Stimulated activated CD4-positive, alpha-beta T cell treated with anti-CD3 and anti-CD28 coated beads, TNF-alpha, amount 100 ng/mL, for 4 hours (primary cell): ENCODE measurements at regions not wholly inside any gene's neighbourhood (a gene's known extent, or its start where the extent isn't known, plus 50 kb on each side); places are given as distances from the start of the nearest gene placed in this dataset.
"Not testable (repeated sequence)": the region's sequence is repeated elsewhere in the genome, so short reads cannot be mapped to it uniquely, and the experiment has no call there.

Experiments used
- DNase-seq, 3 experiments: peaks; one replicate each; pipeline ENCODE4 v3.0.0-alpha.2; 2020; ENCODE audit warnings: low read depth in 3 of 3

- DNase-seq, result no peak
Observed at GRCh38 chr1:244297087-244297486, 154.6 kb downstream of the ADSS2 start.

GRCh38 chr1:244297616-244298015 lies 154.1 kb downstream of the ADSS2 start:
- no peak for DNase-seq

DNA sequence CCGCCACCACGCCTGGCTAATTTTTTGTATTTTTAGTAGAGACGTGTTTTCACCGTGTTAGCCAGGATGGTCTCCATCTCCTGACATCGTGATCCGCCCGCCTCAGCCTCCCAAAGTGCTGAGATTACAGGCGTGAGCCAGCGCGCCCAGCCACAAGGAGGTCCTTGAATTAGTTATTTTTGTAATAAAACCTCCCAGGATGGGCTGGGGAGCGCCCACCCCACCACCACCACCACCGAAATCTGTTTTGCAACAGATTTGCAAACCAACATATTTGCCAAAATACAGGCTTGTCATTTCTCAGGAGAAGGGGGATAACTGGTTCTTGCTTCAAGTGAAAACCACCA lies 151.7 kb downstream of the ADSS2 start:
- DNase-seq, result not testable (repeated sequence)

- no peak for DNase-seq
Observed at GRCh38 chr1:244301595-244302130, 150.0 kb downstream of the ADSS2 start.

GRCh38 chr1:244302876-244303609 lies 148.7 kb downstream of the ADSS2 start:
- no peak for DNase-seq

GRCh38 chr1:244303610-244303969 lies 148.1 kb downstream of the ADSS2 start:
- no peak for DNase-seq

DNA sequence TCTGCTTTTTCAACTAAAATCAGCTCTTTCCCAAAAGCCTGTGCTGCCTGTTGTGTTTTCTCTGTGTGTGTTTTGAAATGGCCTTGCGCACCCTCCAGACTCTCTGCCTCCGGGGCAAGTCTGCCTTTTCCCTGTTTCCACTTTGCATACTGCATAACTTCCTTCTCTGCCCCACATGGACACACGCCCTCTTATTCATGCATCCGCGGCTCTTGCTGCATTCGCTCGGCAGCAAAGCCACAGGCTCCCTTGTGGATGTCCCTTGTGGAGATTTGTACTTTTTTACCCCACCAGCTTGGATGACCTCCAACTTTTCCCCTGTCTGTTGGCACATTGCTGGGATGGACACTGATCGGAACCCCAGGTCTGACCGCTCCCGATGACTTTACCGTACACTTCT lies 147.6 kb downstream of the ADSS2 start:
- no peak for DNase-seq

DNA sequence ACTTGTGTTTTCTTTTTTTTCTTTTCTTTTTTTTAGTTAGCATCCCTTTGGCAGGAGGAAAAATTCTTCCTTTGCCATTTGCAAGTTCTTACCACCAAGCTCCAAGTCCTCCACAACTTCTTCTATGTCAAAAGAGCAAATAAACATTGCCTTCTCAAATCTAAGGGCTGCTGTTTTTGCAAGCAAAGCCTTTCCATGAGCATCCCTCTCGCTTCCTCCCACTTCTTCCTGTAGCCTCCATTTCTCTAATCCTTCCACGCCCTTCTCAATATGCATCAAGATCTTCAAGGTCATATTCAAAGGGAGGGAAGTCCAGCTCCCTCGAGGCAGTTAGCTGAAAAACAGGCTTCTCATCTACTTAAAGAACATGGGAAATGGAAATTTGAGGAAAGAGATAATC lies 147.1 kb downstream of the ADSS2 start:
- DNase-seq, result no peak

- no peak for DNase-seq
Observed at GRCh38 chr1:244305776-244306341, 145.8 kb downstream of the ADSS2 start.

DNA sequence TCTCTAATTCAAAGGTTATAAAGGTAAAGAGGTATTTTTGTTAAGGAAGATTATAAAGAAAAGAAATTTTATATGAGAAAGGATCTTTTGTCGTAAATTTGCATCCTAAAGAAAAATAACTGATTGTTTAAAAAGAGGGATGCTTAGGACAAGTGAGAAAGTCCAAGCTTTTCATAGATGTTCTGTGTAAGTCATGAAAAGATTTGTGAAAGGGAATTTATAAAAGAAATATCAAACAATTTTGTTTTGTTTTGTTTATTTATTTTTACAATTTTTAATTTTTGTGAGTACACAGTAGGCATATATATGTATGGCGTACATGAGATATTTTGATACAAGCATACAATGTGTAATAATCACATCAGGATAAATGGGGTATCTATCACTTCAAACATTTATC lies 145.2 kb downstream of the ADSS2 start:
- DNase-seq, result no peak

- DNase-seq, result not testable (repeated sequence)
Observed at GRCh38 chr1:244309191-244309590, 142.5 kb downstream of the ADSS2 start.

GRCh38 chr1:244311784-244312532 lies 139.8 kb downstream of the ADSS2 start:
- no peak for DNase-seq

DNA sequence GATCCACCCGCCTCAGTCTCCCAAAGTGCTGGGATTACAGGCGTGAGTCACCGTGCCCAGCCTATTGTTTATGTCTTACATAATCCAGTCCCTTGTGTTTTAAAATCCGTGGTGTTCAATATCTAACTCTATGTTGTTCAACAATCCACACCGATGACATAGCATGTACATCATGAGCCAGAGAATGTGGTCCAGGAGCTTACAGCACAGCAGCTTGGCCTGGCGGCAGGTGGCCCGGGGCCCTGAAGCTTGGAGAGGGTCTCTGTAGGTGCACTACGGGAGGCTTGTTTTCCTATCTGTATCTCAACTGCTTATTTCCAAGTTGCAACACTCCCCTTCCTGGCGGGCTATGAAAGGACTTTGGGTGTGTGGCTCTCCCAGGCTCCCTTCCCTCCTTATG lies 138.4 kb downstream of the ADSS2 start:
- DNase-seq, result no peak

GRCh38 chr1:244314921-244315559 lies 136.7 kb downstream of the ADSS2 start:
- DNase-seq, result no peak

DNA sequence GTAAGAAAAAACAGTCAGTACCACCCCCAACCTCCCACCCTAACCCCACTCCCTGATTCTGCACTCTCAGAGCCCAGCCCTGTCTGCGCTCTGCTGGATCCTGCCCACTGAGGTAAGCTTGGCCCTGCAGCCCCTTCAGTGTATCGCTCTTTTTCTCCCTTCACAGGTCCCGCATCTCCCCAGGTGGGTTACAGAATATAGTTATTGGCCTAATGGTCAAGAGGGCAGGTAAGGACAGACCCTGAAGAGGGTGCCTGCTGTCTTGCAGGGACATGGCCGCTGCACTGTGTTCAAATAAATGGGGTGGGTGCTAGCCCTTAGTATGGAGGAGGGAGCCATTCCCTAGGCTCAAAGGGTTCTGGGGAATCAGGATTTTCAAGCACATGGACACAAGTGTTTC lies 135.7 kb downstream of the ADSS2 start:
- no peak for DNase-seq

- DNase-seq, result no peak
Observed at GRCh38 chr1:244316407-244316806, 135.3 kb downstream of the ADSS2 start.

DNA sequence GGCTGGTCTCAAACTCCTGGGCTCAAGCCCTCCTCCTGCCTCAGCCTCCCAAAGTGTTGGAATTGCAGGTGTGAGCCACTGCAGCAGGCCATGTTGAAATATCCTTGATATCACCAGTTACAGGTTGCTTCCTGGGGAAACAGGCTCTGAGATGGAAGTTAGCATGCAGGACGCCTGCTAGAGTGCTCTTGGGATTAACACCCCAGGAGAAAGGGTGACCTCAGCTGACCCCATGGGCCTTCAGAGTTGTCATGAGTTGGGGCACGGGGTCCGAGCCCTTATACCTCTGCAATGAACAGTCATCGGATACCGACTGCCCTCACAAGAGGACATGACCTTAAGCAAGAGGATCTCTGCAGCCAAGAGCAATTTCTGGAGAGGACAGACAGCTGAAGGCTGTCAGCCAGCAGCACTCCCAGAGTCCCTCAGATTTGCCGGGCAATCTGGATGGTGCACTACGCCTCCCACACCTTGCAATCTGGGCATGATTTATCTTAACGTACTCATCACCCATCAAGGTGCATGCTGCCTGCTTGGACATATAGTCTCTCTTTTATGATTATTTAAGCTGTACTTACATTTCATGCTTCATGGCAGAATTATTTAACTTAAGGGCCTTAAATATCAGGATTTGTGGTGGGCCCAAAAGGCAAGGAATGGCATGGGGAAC lies 134.6 kb downstream of the ADSS2 start:
- DNase-seq, result no peak

- no peak for DNase-seq
Observed at GRCh38 chr1:244318078-244318477, 133.6 kb downstream of the ADSS2 start.

GRCh38 chr1:244318512-244318911 lies 133.2 kb downstream of the ADSS2 start:
- DNase-seq, result no peak

DNA sequence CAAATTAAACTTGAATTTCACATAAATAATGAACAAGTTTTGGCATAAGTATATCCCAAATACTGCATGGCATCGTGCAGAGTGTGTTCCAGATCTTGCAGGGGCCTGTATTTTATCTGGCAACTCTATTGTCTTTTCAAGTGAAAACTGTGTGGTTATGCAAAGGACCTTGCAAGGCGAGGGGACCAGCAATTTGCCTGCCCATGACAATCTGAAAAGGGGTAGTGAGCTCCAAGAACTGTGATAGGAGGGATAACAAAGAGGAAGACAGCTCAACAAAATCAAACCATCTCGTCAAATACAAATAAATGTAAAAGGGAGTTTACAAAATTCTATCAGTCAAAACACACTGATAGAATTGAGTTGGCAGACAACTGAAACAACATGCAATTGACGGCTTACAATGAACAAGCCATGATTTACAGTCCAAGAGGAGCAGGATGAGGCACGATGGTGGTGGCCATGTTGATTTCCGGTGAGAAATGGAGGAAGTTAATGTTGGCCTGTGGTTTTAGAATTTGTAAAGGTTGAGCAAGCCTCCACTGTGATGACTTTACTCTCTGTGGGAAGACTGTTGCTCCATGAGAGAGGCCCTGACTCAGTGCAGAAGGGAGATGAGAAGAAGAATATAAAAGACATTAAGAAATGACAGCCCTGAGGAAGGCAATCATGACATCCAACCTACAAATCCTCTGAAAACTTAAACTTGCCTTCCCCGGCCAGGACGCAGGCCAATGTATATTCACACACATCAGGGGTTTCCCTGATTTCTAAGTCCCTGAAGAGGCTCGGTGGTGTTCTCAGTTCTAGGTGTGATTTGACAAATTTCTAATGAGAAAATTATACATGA lies 132.2 kb downstream of the ADSS2 start:
- no peak for DNase-seq

DNA sequence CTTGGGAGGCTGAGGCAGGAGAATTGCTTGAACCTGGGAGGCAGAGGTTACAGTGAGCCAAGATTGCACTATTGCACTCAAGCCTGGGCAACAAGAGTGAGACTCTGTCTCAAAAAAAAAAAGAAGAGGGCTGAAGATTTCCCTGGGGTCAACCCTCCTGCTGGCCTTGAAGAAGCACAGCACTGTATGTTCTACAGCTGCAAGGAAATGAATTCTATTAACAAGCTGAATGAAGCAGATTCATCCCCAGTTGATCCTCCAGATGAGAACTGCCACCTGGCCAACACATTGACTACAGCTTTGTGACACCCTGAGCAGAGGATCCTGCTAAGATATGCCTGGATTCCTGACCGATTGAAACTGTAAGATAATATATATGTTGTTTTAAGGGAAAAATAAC lies 129.5 kb downstream of the ADSS2 start:
- DNase-seq, result no peak
